A549 (cell line): ENCODE measurements at regions not wholly inside any gene's neighbourhood (a gene's known extent, or its start where the extent isn't known, plus 50 kb on each side); places are given as distances from the start of the nearest gene placed in this dataset.

Source experiments
- ATAC-seq, 2 experiments: fragments of 200-7000 bp in 1 of 2; fragments of >200 bp in 1 of 2; cut with Nextera tagmentation in 1 of 2; cut with Tn5 transposase in 1 of 2; 3 replicates each; pipeline versions ENCODE4 v1.8.0 to v1.9.1; 2018 to 2020; ENCODE audit warnings: mild to moderate bottlenecking in 1 of 2, moderate library complexity in 1 of 2
- CTCF ChIA-PET: fragments of 300-600 bp; sonication (Branson Sonifier 250); formaldehyde crosslinking; extraction: SDS; loops from one replicate; lab custom pipeline; 2021; ENCODE audit warnings: antibody characterized with exemption, inconsistent platforms; lab: Yijun Ruan, JAX
- POLR2A ChIA-PET: fragments of 350-600 bp; formaldehyde crosslinking; extraction: SDS; loops from one replicate; lab custom pipeline; 2021; ENCODE audit warnings: antibody characterized with exemption, inconsistent platforms; lab: Yijun Ruan, JAX
- DNase-seq, 2 experiments: peaks; one replicate each; pipeline versions ENCODE4 v3.0.0 to v3.0.0-alpha.2; 2011 to 2016; ENCODE audit warnings: low read depth in 1 of 2, low spot score in 1 of 2
- FAIRE-seq: peaks from 2 replicates; lab custom pipeline; 2011; peaks lifted over from hg19 to GRCh38; lab: Jason Lieb, UNC
- H3K27ac ChIP-seq, 2 experiments: fragments of >200 bp; sonication (Bioruptor Twin); formaldehyde crosslinking; 3 replicates each; pipeline ENCODE4 v1.5.1; 2016 to 2017
- H3K4me1 ChIP-seq: fragments of >200 bp; sonication (Bioruptor Twin); formaldehyde crosslinking; 3 replicates; pipeline ENCODE4 v1.6.1; 2016
- H3K4me2 ChIP-seq: fragments of >200 bp; sonication (Bioruptor Twin); formaldehyde crosslinking; 3 replicates; pipeline ENCODE4 v1.6.1; 2016
- H3K4me3 ChIP-seq: fragments of >200 bp; sonication (Bioruptor Twin); formaldehyde crosslinking; 3 replicates; pipeline ENCODE4 v1.5.1; 2016
- H3K9me3 ChIP-seq: fragments of >200 bp; sonication (Bioruptor Twin); formaldehyde crosslinking; 3 replicates; pipeline ENCODE4 v1.6.1; 2016
- BCL3 ChIP-seq: fragments of >200 bp; sonication (Bioruptor Twin); formaldehyde crosslinking; IDR thresholded peaks from 3 replicates; pipeline ENCODE4 v1.6.1; 2016
- BHLHE40 ChIP-seq: IDR thresholded peaks from 2 replicates; pipeline ENCODE4 v1.6.1; 2012; ENCODE audit warnings: low read depth, low read length, inconsistent platforms
- CBX2 ChIP-seq: fragments of 200-600 bp; sonication (generic); IDR thresholded peaks from 2 replicates; pipeline ENCODE4 v1.6.1; 2016; ENCODE audit warnings: low read depth, mild to moderate bottlenecking, borderline replicate concordance
- E2F6 ChIP-seq: IDR thresholded peaks from 2 replicates; pipeline ENCODE4 v1.6.1; 2012; ENCODE audit warnings: low read depth, borderline replicate concordance
- ELK1 ChIP-seq: fragments of 150-350 bp; IDR thresholded peaks from 2 replicates; pipeline ENCODE4 v1.6.1; 2014; ENCODE audit warnings: low read depth, mild to moderate bottlenecking, low read length
- FOXS1 ChIP-seq: fragments of 250-450 bp; sonication (Bioruptor Pico); IDR thresholded peaks from 2 replicates; pipeline ENCODE4 v1.5.0; 2020; ENCODE audit warnings: mild to moderate bottlenecking, moderate library complexity
- HOXA7 ChIP-seq: fragments of 250-450 bp; sonication (Bioruptor Pico); IDR thresholded peaks from 2 replicates; pipeline ENCODE4 v1.5.0; 2020; ENCODE audit warnings: mild to moderate bottlenecking, moderate library complexity
- HOXB5 ChIP-seq: fragments of 250-450 bp; sonication (Bioruptor Pico); IDR thresholded peaks from 2 replicates; pipeline ENCODE4 v1.5.0; 2020; ENCODE audit warnings: mild to moderate bottlenecking, moderate library complexity
- JUNB ChIP-seq: fragments of >200 bp; sonication (Bioruptor Twin); formaldehyde crosslinking; IDR thresholded peaks from 2 replicates; pipeline ENCODE4 v1.6.1; 2016
- MAFK ChIP-seq: fragments of 450-650 bp; IDR thresholded peaks from 2 replicates; pipeline ENCODE4 v1.6.1; 2014; ENCODE audit not compliant: partially characterized antibody
- MAX ChIP-seq: IDR thresholded peaks from 2 replicates; pipeline ENCODE4 v1.6.1; 2012
- PBX3 ChIP-seq: IDR thresholded peaks from 2 replicates; pipeline ENCODE4 v1.6.1; 2012
- POLR2A ChIP-seq: IDR thresholded peaks from 2 replicates; pipeline ENCODE4 v1.6.1; 2012; ENCODE audit warnings: mild to moderate bottlenecking, low read length
- RAD21 ChIP-seq, 2 experiments: fragments of >200 bp in 1 of 2; sonication (Bioruptor Twin) in 1 of 2; formaldehyde crosslinking in 1 of 2; IDR thresholded peaks in 1 of 2; conservative IDR thresholded peaks in 1 of 2; 2 replicates in 1 of 2; 3 replicates in 1 of 2; pipeline ENCODE4 v1.6.1; 2012 to 2018; ENCODE audit warnings: inconsistent platforms in 1 of 2
- RARB ChIP-seq: fragments of 250-450 bp; sonication (Bioruptor Pico); IDR thresholded peaks from 2 replicates; pipeline ENCODE4 v1.8.0; 2021; ENCODE audit warnings: mild to moderate bottlenecking, moderate library complexity
- RCOR1 ChIP-seq: fragments of 150-350 bp; IDR thresholded peaks from 2 replicates; pipeline ENCODE4 v1.6.1; 2014; ENCODE audit warnings: antibody characterized with exemption, low read length, low read depth
- REST ChIP-seq: fragments of 200-600 bp; sonication (generic); IDR thresholded peaks from 2 replicates; pipeline ENCODE4 v1.6.1; 2016; ENCODE audit warnings: antibody characterized with exemption, mild to moderate bottlenecking, moderate library complexity
- RFX5 ChIP-seq: fragments of 450-650 bp; IDR thresholded peaks from 2 replicates; pipeline ENCODE4 v1.7.1; 2014; ENCODE audit warnings: antibody characterized with exemption, mild to moderate bottlenecking, moderate library complexity
- RNF2 ChIP-seq: fragments of 200-600 bp; sonication (generic); IDR thresholded peaks from 2 replicates; pipeline ENCODE4 v1.6.1; 2016; ENCODE audit warnings: low read depth, mild to moderate bottlenecking, antibody characterized with exemption, moderate library complexity, borderline replicate concordance
- SMC3 ChIP-seq: fragments of >200 bp; sonication (Bioruptor Twin); formaldehyde crosslinking; IDR thresholded peaks from 3 replicates; pipeline ENCODE4 v1.6.1; 2018; ENCODE audit warnings: inconsistent platforms
- TFCP2L1 ChIP-seq: fragments of 250-450 bp; sonication (Bioruptor Pico); IDR thresholded peaks from 2 replicates; pipeline ENCODE4 v1.5.0; 2021; ENCODE audit warnings: mild to moderate bottlenecking
- USF2 ChIP-seq: fragments of 450-650 bp; IDR thresholded peaks from 2 replicates; pipeline ENCODE4 v1.6.1; 2014; ENCODE audit warnings: antibody characterized with exemption
- ZNF302 ChIP-seq: fragments of 250-450 bp; sonication (Bioruptor Pico); IDR thresholded peaks from 2 replicates; pipeline ENCODE4 v1.9.0; 2021; ENCODE audit warnings: inconsistent platforms, mild to moderate bottlenecking, moderate library complexity
- ZSCAN20 ChIP-seq: fragments of 250-450 bp; sonication (Bioruptor Pico); IDR thresholded peaks from 2 replicates; pipeline ENCODE4 v1.8.0; 2022; ENCODE audit warnings: mild to moderate bottlenecking, moderate library complexity
- WGBS: methylation state at CpG from one replicate; pipeline ENCODE4 v1.1.6; 2017; ENCODE audit errors: missing lambda C conversion rate; 5-methylcytosine and 5-hydroxymethylcytosine counted together

- 7% methylated on average over 2 of the region's 2 CpGs for WGBS
- ChIA-PET POLR2A (no interaction called here), CTCF (no interaction called here)
- no peak for FAIRE-seq
- DNase-seq = no peak
- Histone ChIP-seq H3K4me3 (no peak overlapping the region), H3K4me1 (no peaks in the 10 kb centered on the region), H3K9me3 (peaks cover 15% of the 10 kb centered on the region; the same call in 2 of the 3 replicates), H3K4me2 (no peak overlapping the region), H3K27ac (no peak overlapping the region)
- no peak for ATAC-seq
- TF ChIP-seq MAFK (no peak), MAX (no peak), ZNF302 (CRISPR knock-in tag) (no peak), USF2 (no peak), ELK1 (no peak), E2F6 (no peak), JUNB (no peak), RNF2 (no peak), HOXB5 (no peak), BCL3 (no peak), PBX3 (no peak), RARB (CRISPR knock-in tag) (no peak), ZSCAN20 (no peak), SMC3 (no peak)
Observed at GRCh38 chr5:26495437-26495836, 542.9 kb downstream of the CDH9 start.

GRCh38 chr5:26492906-26493459 is 545.4 kb downstream of the CDH9 start:
- FAIRE-seq = no peak
- H3K4me3 ChIP-seq = no peak overlapping the region
- no peak for ATAC-seq
- POLR2A ChIA-PET = no interaction called here
- H3K4me1 ChIP-seq = no peaks in the 10 kb centered on the region
- no peak overlapping the region for H3K4me2 ChIP-seq
- no peak overlapping the region for H3K27ac ChIP-seq
- H3K9me3 ChIP-seq = peaks cover 16% of the 10 kb centered on the region; the same call in 2 of the 3 replicates
- WGBS = 31% methylated on average over 2 of the region's 2 CpGs
- CTCF ChIA-PET = no interaction called here
- DNase-seq = peak in 1 of 2 experiments; percentile 2
- TF ChIP-seq REST (no peak), RFX5 (no peak), MAX (no peak), TFCP2L1 (CRISPR knock-in tag) (no peak), HOXB5 (no peak), HOXA7 (no peak), USF2 (no peak), ZNF302 (CRISPR knock-in tag) (no peak), POLR2A (no peak), RCOR1 (no peak), CBX2 (no peak), BCL3 (no peak), FOXS1 (CRISPR knock-in tag) (no peak), RAD21 (conservative IDR thresholded peaks at IDR 0.05 in 1 of 2, IDR thresholded peaks at IDR 0.05 in 1 of 2) (no peak), BHLHE40 (no peak)
